OCI-LY7 (cell line): ENCODE measurements at regions not wholly inside any gene's neighbourhood (a gene's known extent, or its start where the extent isn't known, plus 50 kb on each side); places are given as distances from the start of the nearest gene placed in this dataset.

Experiments used
- EZH2phosphoT487 ChIP-seq: fragments of 200-600 bp; sonication (generic); IDR thresholded peaks from 2 replicates; pipeline ENCODE4 v1.6.1; 2018; ENCODE audit warnings: low read depth, borderline replicate concordance, mild to moderate bottlenecking, mixed run types, antibody characterized with exemption, low read length, moderate library complexity, mixed read lengths
- TF ChIP-seq, protein P1 (sequence below): fragments of 200-600 bp; sonication (generic); conservative IDR thresholded peaks from 2 replicates; pipeline ENCODE4 v1.5.1; 2014; ENCODE audit warnings: mild to moderate bottlenecking, antibody characterized with exemption, low read length, moderate library complexity, mixed read lengths

DNA sequence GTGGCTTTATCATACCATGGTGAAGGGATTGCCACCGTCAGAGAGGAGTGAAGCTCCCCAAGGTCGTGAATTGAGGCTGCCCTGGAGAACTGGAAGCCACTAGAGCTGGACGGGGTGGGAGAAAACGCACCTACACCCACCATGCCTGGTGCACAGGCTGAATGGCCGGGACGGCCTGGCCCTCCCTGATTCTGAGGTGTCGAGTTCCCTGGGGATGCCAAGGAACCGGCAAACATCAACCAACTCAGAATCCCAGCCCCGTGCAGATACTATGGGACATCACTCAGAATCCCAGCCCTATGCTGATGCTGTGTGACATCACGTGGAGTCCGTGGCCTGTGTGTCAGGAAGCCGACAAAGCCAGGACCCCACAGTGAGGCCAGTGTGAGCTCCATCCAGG lies 650.0 kb downstream of the BRD1 start:
- TF ChIP-seq, protein P1, sequence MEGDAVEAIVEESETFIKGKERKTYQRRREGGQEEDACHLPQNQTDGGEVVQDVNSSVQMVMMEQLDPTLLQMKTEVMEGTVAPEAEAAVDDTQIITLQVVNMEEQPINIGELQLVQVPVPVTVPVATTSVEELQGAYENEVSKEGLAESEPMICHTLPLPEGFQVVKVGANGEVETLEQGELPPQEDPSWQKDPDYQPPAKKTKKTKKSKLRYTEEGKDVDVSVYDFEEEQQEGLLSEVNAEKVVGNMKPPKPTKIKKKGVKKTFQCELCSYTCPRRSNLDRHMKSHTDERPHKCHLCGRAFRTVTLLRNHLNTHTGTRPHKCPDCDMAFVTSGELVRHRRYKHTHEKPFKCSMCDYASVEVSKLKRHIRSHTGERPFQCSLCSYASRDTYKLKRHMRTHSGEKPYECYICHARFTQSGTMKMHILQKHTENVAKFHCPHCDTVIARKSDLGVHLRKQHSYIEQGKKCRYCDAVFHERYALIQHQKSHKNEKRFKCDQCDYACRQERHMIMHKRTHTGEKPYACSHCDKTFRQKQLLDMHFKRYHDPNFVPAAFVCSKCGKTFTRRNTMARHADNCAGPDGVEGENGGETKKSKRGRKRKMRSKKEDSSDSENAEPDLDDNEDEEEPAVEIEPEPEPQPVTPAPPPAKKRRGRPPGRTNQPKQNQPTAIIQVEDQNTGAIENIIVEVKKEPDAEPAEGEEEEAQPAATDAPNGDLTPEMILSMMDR = no peak
- no peak for TF ChIP-seq EZH2phosphoT487
